IMR-90 (cell line): ENCODE measurements at regions not wholly inside any gene's neighbourhood (a gene's known extent, or its start where the extent isn't known, plus 50 kb on each side); places are given as distances from the start of the nearest gene placed in this dataset.

Source experiments
- ATAC-seq: fragments of 200-7000 bp; cut with Tn5 transposase; 2 replicates; pipeline ENCODE4 v1.9.1; 2020; ENCODE audit warnings: low read depth, mild to moderate bottlenecking, moderate library complexity
- BruUV-seq: library from RNA; stranded (reverse); fragments of 400-500 nt; replicated peaks from 2 replicates; lab custom pipeline; 2021; lab: Mats Ljungman, UMichigan
- CTCF ChIA-PET: fragments of 300-600 bp; formaldehyde crosslinking; extraction: SDS; loops from one replicate; lab custom pipeline; 2021; ENCODE audit warnings: antibody characterized with exemption; lab: Yijun Ruan, JAX
- POLR2A ChIA-PET: fragments of 300-600 bp; sonication (Branson Sonifier 250); formaldehyde crosslinking; loops from one replicate; lab custom pipeline; 2022; ENCODE audit warnings: antibody characterized with exemption; ENCODE audit not compliant: unreplicated experiment; lab: Charles Lee
- DNase-seq: peaks from one replicate; pipeline ENCODE4 v3.0.0; 2013
- H2AFZ ChIP-seq: replicated peaks from 2 replicates; pipeline ENCODE3; 2013; ENCODE audit warnings: low read length, mild to moderate bottlenecking; ENCODE audit not compliant: poor library complexity
- H2AK5ac ChIP-seq: 2 replicates; pipeline ENCODE4 v1.6.1; 2013; ENCODE audit warnings: low read depth, low read length, inconsistent platforms
- H2AK9ac ChIP-seq: replicated peaks from 2 replicates; pipeline ENCODE3; 2013; ENCODE audit warnings: mild to moderate bottlenecking, low read depth, low read length, moderate library complexity; ENCODE audit not compliant: poor library complexity
- H2BK120ac ChIP-seq: 2 replicates; pipeline ENCODE4 v1.6.1; 2013; ENCODE audit warnings: low read depth, low read length, inconsistent platforms
- H2BK15ac ChIP-seq: 3 replicates; pipeline ENCODE4 v1.6.1; 2013; ENCODE audit warnings: low read depth, low read length, inconsistent platforms
- H2BK20ac ChIP-seq: 2 replicates; pipeline ENCODE4 v1.6.1; 2013; ENCODE audit warnings: low read depth, mild to moderate bottlenecking, inconsistent platforms, low read length, moderate library complexity
- H2BK5ac ChIP-seq: 2 replicates; pipeline ENCODE4 v1.6.1; 2013; ENCODE audit warnings: mild to moderate bottlenecking, low read depth, low read length, inconsistent platforms; ENCODE audit not compliant: poor library complexity, severe bottlenecking
- H3K14ac ChIP-seq: replicated peaks from 2 replicates; pipeline ENCODE4 v1.6.1; 2013; ENCODE audit warnings: low read depth, low read length, inconsistent platforms
- H3K18ac ChIP-seq: 2 replicates; pipeline ENCODE4 v1.6.1; 2013; ENCODE audit warnings: low read depth, low read length, control low read depth
- H3K23ac ChIP-seq: 2 replicates; pipeline ENCODE4 v1.6.1; 2013; ENCODE audit warnings: low read depth, low read length, inconsistent platforms
- H3K27ac ChIP-seq: 2 replicates; pipeline ENCODE4 v1.5.1; 2013; ENCODE audit warnings: mild to moderate bottlenecking, control low read depth, low read length; ENCODE audit not compliant: insufficient read depth
- H3K27me3 ChIP-seq: 2 replicates; pipeline ENCODE4 v1.6.1; 2013; ENCODE audit warnings: low read length; ENCODE audit not compliant: control insufficient read depth, insufficient read depth
- H3K36me3 ChIP-seq: 2 replicates; pipeline ENCODE4 v1.6.1; 2013; ENCODE audit warnings: low read length, mixed read lengths; ENCODE audit not compliant: control insufficient read depth, insufficient read depth
- H3K4ac ChIP-seq: 2 replicates; pipeline ENCODE4 v1.6.1; 2013; ENCODE audit warnings: low read depth, low read length, inconsistent platforms
- H3K4me1 ChIP-seq: 2 replicates; pipeline ENCODE4 v1.6.1; 2013; ENCODE audit warnings: low read length, mixed read lengths; ENCODE audit not compliant: control insufficient read depth, insufficient read depth
- H3K4me2 ChIP-seq: 2 replicates; pipeline ENCODE4 v1.6.1; 2013; ENCODE audit warnings: low read depth, mild to moderate bottlenecking, control low read depth, low read length, moderate library complexity
- H3K4me3 ChIP-seq: 2 replicates; pipeline ENCODE4 v1.5.1; 2013; ENCODE audit warnings: low read depth, mild to moderate bottlenecking, control low read depth, low read length, moderate library complexity; ENCODE audit not compliant: insufficient read depth
- H3K56ac ChIP-seq: 2 replicates; pipeline ENCODE4 v1.6.1; 2013; ENCODE audit warnings: low read length, inconsistent platforms; ENCODE audit not compliant: insufficient read depth; ENCODE audit errors: extremely low read depth
- H3K79me1 ChIP-seq, 2 experiments: 2 replicates each; pipeline ENCODE4 v1.6.1; 2013; ENCODE audit warnings: low read length in 2 of 2, inconsistent platforms in 1 of 2, low read depth in 1 of 2
- H3K9ac ChIP-seq: 2 replicates; pipeline ENCODE4 v1.6.1; 2013; ENCODE audit warnings: low read depth, low read length, control low read depth
- H3K9me1 ChIP-seq: 2 replicates; pipeline ENCODE4 v1.6.1; 2013; ENCODE audit warnings: low read length, inconsistent platforms; ENCODE audit not compliant: insufficient read depth
- H3K9me3 ChIP-seq: 2 replicates; pipeline ENCODE4 v1.6.1; 2013; ENCODE audit warnings: low read length; ENCODE audit not compliant: control insufficient read depth, insufficient read depth
- H4K20me1 ChIP-seq: 2 replicates; pipeline ENCODE4 v1.6.1; 2013; ENCODE audit warnings: low read length, inconsistent platforms; ENCODE audit not compliant: insufficient read depth
- H4K5ac ChIP-seq: 2 replicates; pipeline ENCODE4 v1.6.1; 2013; ENCODE audit warnings: mild to moderate bottlenecking, low read depth, low read length, control low read depth
- H4K8ac ChIP-seq, 2 experiments: 2 replicates each; pipeline ENCODE4 v1.6.1; 2013; ENCODE audit warnings: low read depth in 2 of 2, low read length in 2 of 2, control low read depth in 1 of 2, inconsistent platforms in 1 of 2
- H4K91ac ChIP-seq: 2 replicates; pipeline ENCODE4 v1.6.1; 2013; ENCODE audit warnings: low read depth, low read length, inconsistent platforms; ENCODE audit not compliant: insufficient read depth
- BHLHE40 ChIP-seq: fragments of 150-350 bp; IDR thresholded peaks from 2 replicates; pipeline ENCODE4 v1.6.1; 2016; ENCODE audit warnings: mild to moderate bottlenecking, low read depth, low read length
- CEBPB ChIP-seq: IDR thresholded peaks from 2 replicates; pipeline ENCODE4 v1.6.1; 2012; ENCODE audit warnings: low read depth, low read length, improper control_type of control experiment
- FOS ChIP-seq: fragments of 150-350 bp; IDR thresholded peaks from 2 replicates; pipeline ENCODE4 v1.6.1; 2016; ENCODE audit warnings: low read depth, low read length
- MAFK ChIP-seq: IDR thresholded peaks from 2 replicates; pipeline ENCODE4 v1.6.1; 2012; ENCODE audit warnings: low read depth, low read length, improper control_type of control experiment
- MAZ ChIP-seq: IDR thresholded peaks from 2 replicates; pipeline ENCODE4 v1.6.1; 2012; ENCODE audit warnings: low read depth, mild to moderate bottlenecking, low read length, improper control_type of control experiment, moderate library complexity, borderline replicate concordance
- MXI1 ChIP-seq: IDR thresholded peaks from 2 replicates; pipeline ENCODE4 v1.6.1; 2012; ENCODE audit warnings: low read depth, mild to moderate bottlenecking, low read length, moderate library complexity, borderline replicate concordance
- NFE2L2 ChIP-seq: fragments of 150-350 bp; IDR thresholded peaks from 2 replicates; pipeline ENCODE4 v1.6.1; 2016; ENCODE audit warnings: low read depth, mild to moderate bottlenecking, low read length
- POLR2A ChIP-seq: IDR thresholded peaks from 2 replicates; pipeline ENCODE4 v1.6.1; 2012; ENCODE audit warnings: mild to moderate bottlenecking, low read depth, low read length
- RAD21 ChIP-seq: IDR thresholded peaks from 2 replicates; pipeline ENCODE4 v1.6.1; 2012; ENCODE audit warnings: low read length, improper control_type of control experiment
- RCOR1 ChIP-seq: IDR thresholded peaks from 2 replicates; pipeline ENCODE4 v1.6.1; 2012; ENCODE audit warnings: mild to moderate bottlenecking, low read length, improper control_type of control experiment; ENCODE audit not compliant: insufficient replicate concordance
- RFX5 ChIP-seq: IDR thresholded peaks from 2 replicates; pipeline ENCODE4 v1.8.0; 2012; ENCODE audit warnings: low read depth, mild to moderate bottlenecking, low read length, moderate library complexity
- WGBS, 2 experiments: methylation state at CpG; one replicate each; pipeline versions ENCODE4 v1.1.5 to v1.1.7; 2013; ENCODE audit warnings: missing lambda C conversion rate in 2 of 2; ENCODE audit not compliant: insufficient read length in 1 of 2; ENCODE audit errors: extremely low coverage in 2 of 2; 5-methylcytosine and 5-hydroxymethylcytosine counted together
- dilution Hi-C: fragments of 300-500 bp; cut with HindIII; formaldehyde crosslinking; loops from one replicate; pipeline ENCODE4 v1.14.3; 2018; ENCODE audit warnings: low sequenced_read_pairs; ENCODE audit not compliant: unreplicated experiment
- in situ Hi-C: fragments of 300-500 bp; cut with MboI; formaldehyde crosslinking; loops from 3 replicates; pipeline ENCODE4 v1.14.3; 2019; ENCODE audit warnings: low sequenced_read_pairs, inconsistent platforms, mixed read lengths
- intact Hi-C: fragments of 100-400 bp; cut with micrococcal nuclease; formaldehyde crosslinking; loops from 2 replicates; pipeline ENCODE4 v1.10.0; 2022
- TF ChIP-seq, protein P1 (sequence below): conservative IDR thresholded peaks from 2 replicates; pipeline ENCODE4 v1.5.1; 2012; ENCODE audit warnings: mild to moderate bottlenecking, low read depth, low read length, improper control_type of control experiment

DNA sequence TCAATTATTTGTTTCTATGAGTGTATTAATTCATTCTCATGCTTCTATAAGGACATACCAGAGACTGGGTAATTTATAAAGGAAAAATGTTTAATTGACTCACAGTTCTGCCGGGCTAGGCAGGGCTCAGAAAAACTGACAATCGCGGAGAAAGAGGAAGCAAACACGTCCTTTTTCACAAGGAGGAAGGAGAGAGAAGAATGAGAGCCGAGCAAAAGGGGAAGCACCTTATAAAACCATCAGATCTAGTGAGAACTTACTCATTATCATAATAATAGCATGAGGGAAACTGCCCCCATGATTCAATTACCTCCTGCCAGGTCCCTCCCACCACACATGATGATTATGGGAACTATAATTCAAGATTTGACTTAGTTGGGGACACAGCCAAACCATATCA is 294.0 kb downstream of the DSC3 start:
- Histone ChIP-seq H3K9me3 (peaks cover 11% of the 10 kb centered on the region), H3K9ac (no peak overlapping the region), H3K14ac (no peak overlapping the region), H2AFZ (no peak overlapping the region), H2BK120ac (no peak overlapping the region), H2BK5ac (no peak overlapping the region), H3K4me2 (no peak overlapping the region), H4K20me1 (no peaks in the 10 kb centered on the region), H3K79me1 (no peaks in the 10 kb centered on the region), H3K9me1 (no peaks in the 10 kb centered on the region), H3K4me1 (no peaks in the 10 kb centered on the region), H4K91ac (no peak overlapping the region), H3K27me3 (no peaks in the 10 kb centered on the region), H2AK9ac (no peak overlapping the region), H3K4ac (no peak overlapping the region), H3K27ac (no peak overlapping the region), H4K8ac (no peak overlapping the region), H2AK5ac (no peak overlapping the region), H4K5ac (no peak overlapping the region), H3K36me3 (no peaks in the 10 kb centered on the region), H3K56ac (no peak overlapping the region), H3K4me3 (no peak overlapping the region), H2BK15ac (no peak overlapping the region), H3K23ac (no peak overlapping the region), H3K18ac (no peak overlapping the region), H2BK20ac (no peak overlapping the region)
- ATAC-seq (no peak), DNase-seq (no peak)
- dilution Hi-C loops (no loop called here), in situ Hi-C loops (no loop called here), intact Hi-C loops (no loop called here)
- WGBS, 2 experiments = no CpG with 5 or more reads among the region's 5 CpGs
- BruUV-seq = no TSS peak
- no peak for TF ChIP-seq RCOR1
- TF ChIP-seq MXI1 = no peak
- no peak for TF ChIP-seq FOS
- TF ChIP-seq, protein P1, sequence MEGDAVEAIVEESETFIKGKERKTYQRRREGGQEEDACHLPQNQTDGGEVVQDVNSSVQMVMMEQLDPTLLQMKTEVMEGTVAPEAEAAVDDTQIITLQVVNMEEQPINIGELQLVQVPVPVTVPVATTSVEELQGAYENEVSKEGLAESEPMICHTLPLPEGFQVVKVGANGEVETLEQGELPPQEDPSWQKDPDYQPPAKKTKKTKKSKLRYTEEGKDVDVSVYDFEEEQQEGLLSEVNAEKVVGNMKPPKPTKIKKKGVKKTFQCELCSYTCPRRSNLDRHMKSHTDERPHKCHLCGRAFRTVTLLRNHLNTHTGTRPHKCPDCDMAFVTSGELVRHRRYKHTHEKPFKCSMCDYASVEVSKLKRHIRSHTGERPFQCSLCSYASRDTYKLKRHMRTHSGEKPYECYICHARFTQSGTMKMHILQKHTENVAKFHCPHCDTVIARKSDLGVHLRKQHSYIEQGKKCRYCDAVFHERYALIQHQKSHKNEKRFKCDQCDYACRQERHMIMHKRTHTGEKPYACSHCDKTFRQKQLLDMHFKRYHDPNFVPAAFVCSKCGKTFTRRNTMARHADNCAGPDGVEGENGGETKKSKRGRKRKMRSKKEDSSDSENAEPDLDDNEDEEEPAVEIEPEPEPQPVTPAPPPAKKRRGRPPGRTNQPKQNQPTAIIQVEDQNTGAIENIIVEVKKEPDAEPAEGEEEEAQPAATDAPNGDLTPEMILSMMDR = no peak
- TF ChIP-seq POLR2A = no peak
- no peak for TF ChIP-seq RFX5
- no peak for TF ChIP-seq CEBPB
- no peak for TF ChIP-seq MAFK
- TF ChIP-seq BHLHE40 = no peak
- TF ChIP-seq MAZ = no peak
- no peak for TF ChIP-seq RAD21
- TF ChIP-seq NFE2L2 = no peak
- CTCF ChIA-PET = no interaction called here
- POLR2A ChIA-PET = no interaction called here
